RWPE2 (cell line): ENCODE measurements at regions not wholly inside any gene's neighbourhood (a gene's known extent, or its start where the extent isn't known, plus 50 kb on each side); places are given as distances from the start of the nearest gene placed in this dataset.

Experiments
- ATAC-seq: fragments of 200-7000 bp; cut with Tn5 transposase; 3 replicates; pipeline ENCODE4 v1.9.1; 2021; ENCODE audit warnings: low read depth
- DNase-seq: peaks from one replicate; pipeline ENCODE4 v3.0.0-alpha.2; 2020; ENCODE audit warnings: low spot score
- H3K27ac ChIP-seq: fragments of 450-650 bp; 2 replicates; pipeline ENCODE4 v1.5.1; 2017; ENCODE audit warnings: mild to moderate bottlenecking; ENCODE audit not compliant: poor library complexity, severe bottlenecking
- H3K27me3 ChIP-seq: fragments of 250-450 bp; sonication (Bioruptor Pico); 2 replicates; pipeline ENCODE4 v1.5.1; 2021; ENCODE audit warnings: mild to moderate bottlenecking, moderate library complexity; ENCODE audit not compliant: insufficient read depth, poor library complexity, severe bottlenecking
- H3K36me3 ChIP-seq: fragments of 250-450 bp; sonication (Bioruptor Pico); 2 replicates; pipeline ENCODE4 v1.5.1; 2020; ENCODE audit warnings: low read depth, mild to moderate bottlenecking, moderate library complexity
- H3K4me1 ChIP-seq: fragments of 250-450 bp; sonication (Bioruptor Pico); 2 replicates; pipeline ENCODE4 v1.5.1; 2021; ENCODE audit warnings: mild to moderate bottlenecking, moderate library complexity; ENCODE audit not compliant: insufficient read depth, poor library complexity, severe bottlenecking
- H3K4me3 ChIP-seq: fragments of 250-450 bp; sonication (Bioruptor Pico); 2 replicates; pipeline ENCODE4 v1.5.1; 2021; ENCODE audit warnings: mild to moderate bottlenecking, moderate library complexity; ENCODE audit not compliant: severe bottlenecking
- H3K9me3 ChIP-seq: fragments of 250-450 bp; sonication (Bioruptor Pico); 2 replicates; pipeline ENCODE4 v1.5.1; 2021; ENCODE audit warnings: mild to moderate bottlenecking, moderate library complexity; ENCODE audit not compliant: severe bottlenecking
- TF ChIP-seq, protein P1 (sequence below): fragments of 450-650 bp; IDR thresholded peaks from one replicate; pipeline ENCODE4 v1.5.1; 2017; ENCODE audit warnings: mild to moderate bottlenecking, moderate library complexity; ENCODE audit not compliant: poor library complexity, severe bottlenecking

DNA sequence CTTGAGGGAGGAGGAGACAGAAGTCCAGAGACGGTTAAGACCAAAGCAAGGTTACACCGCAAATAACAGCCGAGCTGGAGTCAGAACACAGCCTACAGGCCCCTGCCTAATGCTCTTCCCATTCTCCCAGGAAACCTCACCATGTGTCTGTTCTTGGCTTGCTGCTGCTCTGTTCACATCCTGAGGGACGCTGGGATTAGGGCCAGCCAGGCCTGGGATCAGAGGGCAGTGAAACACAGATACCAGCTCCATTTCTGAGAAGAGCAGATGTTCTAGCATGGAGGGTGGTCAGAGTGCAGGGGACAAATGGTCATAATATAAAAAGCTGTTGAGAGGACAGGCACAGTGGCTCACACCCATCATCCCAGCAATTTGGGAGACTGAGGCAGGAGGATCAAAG is 124.8 kb upstream of the LARP1 start:
- no peak overlapping the region for H3K27ac ChIP-seq
- DNase-seq (no peak), ATAC-seq (no peak)
- no peaks in the 10 kb centered on the region for H3K27me3 ChIP-seq
- H3K36me3 ChIP-seq = no peaks in the 10 kb centered on the region
- H3K4me3 ChIP-seq = no peak overlapping the region
- H3K4me1 ChIP-seq = no peaks in the 10 kb centered on the region
- no peaks in the 10 kb centered on the region for H3K9me3 ChIP-seq
- TF ChIP-seq, protein P1, sequence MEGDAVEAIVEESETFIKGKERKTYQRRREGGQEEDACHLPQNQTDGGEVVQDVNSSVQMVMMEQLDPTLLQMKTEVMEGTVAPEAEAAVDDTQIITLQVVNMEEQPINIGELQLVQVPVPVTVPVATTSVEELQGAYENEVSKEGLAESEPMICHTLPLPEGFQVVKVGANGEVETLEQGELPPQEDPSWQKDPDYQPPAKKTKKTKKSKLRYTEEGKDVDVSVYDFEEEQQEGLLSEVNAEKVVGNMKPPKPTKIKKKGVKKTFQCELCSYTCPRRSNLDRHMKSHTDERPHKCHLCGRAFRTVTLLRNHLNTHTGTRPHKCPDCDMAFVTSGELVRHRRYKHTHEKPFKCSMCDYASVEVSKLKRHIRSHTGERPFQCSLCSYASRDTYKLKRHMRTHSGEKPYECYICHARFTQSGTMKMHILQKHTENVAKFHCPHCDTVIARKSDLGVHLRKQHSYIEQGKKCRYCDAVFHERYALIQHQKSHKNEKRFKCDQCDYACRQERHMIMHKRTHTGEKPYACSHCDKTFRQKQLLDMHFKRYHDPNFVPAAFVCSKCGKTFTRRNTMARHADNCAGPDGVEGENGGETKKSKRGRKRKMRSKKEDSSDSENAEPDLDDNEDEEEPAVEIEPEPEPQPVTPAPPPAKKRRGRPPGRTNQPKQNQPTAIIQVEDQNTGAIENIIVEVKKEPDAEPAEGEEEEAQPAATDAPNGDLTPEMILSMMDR = no peak

DNA sequence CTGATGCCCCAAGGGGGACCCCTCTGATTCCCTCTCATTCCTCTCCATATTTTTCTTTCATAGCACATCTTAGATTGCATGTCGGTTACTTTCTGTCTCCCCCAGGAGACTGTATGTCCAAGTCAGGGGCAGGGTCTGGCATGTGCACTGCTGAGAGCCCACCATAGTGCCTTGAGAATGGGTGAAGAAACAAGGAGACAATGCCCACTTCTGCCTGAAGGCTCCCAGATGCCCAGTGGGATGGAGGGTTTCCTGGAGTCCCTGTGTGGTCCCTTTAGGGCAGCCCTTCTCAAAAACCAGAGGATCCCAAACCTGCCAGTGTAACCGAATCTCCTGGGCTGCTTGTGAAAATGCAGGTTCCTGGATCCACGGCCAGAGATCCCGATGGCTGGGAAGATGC is 126.5 kb upstream of the LARP1 start:
- Histone ChIP-seq H3K9me3 (no peaks in the 10 kb centered on the region), H3K4me3 (no peak overlapping the region), H3K27ac (no peak overlapping the region), H3K4me1 (no peaks in the 10 kb centered on the region), H3K36me3 (no peaks in the 10 kb centered on the region), H3K27me3 (no peaks in the 10 kb centered on the region)
- ATAC-seq (no peak), DNase-seq (peak; percentile 27)
- TF ChIP-seq, protein P1 = no peak

DNA sequence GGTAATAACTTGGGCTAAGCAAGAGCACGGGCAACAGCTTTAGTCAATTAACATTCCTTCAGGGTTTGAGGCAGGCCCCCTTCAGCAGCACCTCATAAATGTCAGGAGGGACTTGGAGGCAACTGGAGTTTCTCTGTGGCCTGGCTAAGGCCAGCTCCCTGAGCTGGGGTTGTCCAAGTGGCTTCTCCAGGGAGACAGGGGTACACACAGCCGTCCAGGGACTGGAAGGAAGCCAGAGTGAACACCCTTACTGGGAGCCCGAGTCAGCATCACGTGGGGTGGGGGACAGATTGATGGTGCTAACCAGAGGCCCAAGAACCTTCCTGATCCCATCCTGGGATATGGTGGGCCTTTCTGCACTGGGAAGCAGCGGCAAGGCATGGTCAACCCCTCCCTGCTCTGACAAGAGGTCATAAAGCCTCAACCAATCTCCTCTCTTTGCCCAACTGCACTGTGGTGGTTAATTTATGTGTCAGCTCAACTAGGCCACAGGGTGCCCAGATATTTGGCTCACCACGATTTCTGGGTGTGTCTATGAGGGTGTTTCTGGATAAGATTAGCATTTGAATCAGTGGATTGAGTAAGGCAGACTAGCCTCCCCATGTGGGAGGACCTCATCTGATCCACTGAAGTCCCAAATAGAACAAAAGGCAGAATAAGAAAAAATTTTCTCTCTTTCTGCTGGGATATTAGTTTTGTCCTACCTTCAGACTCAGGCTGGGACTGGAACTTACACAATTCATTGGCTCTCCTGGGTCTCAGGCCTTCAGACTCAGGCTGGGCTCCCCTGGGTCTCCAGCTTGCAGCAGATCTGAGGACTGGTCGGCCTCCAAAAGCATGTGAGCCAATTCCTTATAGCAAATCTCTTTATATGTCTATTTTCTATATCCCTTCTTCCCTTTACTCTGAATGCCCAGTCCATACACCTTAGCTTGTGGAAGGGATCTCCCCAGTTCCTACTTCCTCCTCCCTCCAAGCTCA is 127.2 kb upstream of the LARP1 start:
- Histone ChIP-seq H3K4me3 (no peak overlapping the region), H3K27me3 (no peaks in the 10 kb centered on the region), H3K36me3 (no peaks in the 10 kb centered on the region), H3K9me3 (no peaks in the 10 kb centered on the region), H3K27ac (no peak overlapping the region), H3K4me1 (no peaks in the 10 kb centered on the region)
- TF ChIP-seq, protein P1 = no peak
- peak; percentile 20; the same call in 1 of the 3 replicates for ATAC-seq
- peak; percentile 45 for DNase-seq

DNA sequence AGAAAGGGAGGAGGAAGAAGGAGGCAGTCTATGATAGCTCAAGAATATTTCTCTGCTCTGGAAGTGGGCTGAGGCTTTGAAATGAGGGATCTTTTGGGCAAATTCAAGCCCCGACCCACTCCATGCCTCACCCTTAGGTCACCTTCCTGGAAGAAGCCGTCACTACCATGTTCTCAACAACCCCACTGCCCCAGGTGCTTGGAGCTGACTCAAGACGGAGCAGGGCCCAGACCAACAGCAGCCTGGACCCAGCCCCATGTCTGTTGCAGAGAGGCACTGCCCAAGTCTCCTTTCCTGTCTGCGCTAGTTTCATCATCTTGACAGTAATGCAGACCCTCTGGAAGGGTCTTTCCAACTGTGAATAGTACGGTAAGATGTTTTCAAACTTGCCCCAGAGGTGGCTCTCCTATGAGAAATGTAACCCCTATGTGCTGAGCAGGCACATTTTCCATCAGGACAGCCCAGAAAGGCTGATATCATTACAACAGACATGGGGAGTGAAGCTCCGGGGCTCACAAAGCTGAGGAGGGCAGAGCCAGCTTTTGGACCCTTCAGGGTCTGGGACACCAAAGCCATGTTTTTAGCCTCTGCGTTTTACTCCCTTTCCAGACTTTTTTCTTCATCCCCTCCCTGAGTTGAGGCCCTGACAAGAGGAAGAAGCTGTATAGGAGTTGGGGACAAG is 128.2 kb upstream of the LARP1 start:
- Histone ChIP-seq H3K27ac (no peak overlapping the region), H3K4me1 (no peaks in the 10 kb centered on the region), H3K36me3 (no peaks in the 10 kb centered on the region), H3K9me3 (no peaks in the 10 kb centered on the region), H3K27me3 (no peaks in the 10 kb centered on the region), H3K4me3 (no peak overlapping the region)
- ATAC-seq = no peak
- TF ChIP-seq, protein P1 = no peak
- DNase-seq = peak; percentile 34

DNA sequence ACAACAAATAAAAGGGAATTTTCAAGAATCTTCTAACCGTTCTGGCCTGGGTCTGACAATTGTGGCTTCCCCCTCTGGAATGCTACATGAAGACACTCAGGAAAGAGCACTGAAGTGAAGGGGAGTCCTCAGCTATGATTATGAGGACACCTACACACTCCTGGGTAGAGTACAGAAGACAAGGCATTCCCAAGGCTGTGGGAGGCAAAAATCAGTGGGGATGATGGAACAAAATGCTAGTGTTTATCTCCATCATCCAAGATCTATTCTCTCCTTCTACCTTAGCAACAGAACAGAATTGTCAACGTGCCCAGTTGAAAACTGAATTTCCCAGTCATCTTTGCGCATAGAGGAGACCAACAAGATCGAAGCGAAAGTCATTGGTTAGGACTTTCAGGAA is 130.1 kb upstream of the LARP1 start:
- no peak overlapping the region for H3K4me3 ChIP-seq
- TF ChIP-seq, protein P1 = no peak
- peak; percentile 2 for DNase-seq
- H3K4me1 ChIP-seq = no peaks in the 10 kb centered on the region
- ATAC-seq = no peak
- H3K9me3 ChIP-seq = no peaks in the 10 kb centered on the region
- H3K27me3 ChIP-seq = no peaks in the 10 kb centered on the region
- no peaks in the 10 kb centered on the region for H3K36me3 ChIP-seq
- H3K27ac ChIP-seq = no peak overlapping the region
